ENCODE measurements at regions not wholly inside any gene's neighbourhood (a gene's known extent, or its start where the extent isn't known, plus 50 kb on each side); places are given as distances from the start of the nearest gene placed in this dataset.

- TF ChIP-seq POLR2AphosphoS5 (IDR thresholded peaks at IDR 0.05) (no peak), POLR2A (IDR thresholded peaks at IDR 0.05) (no peak)
- TF ChIP-seq, protein P1, sequence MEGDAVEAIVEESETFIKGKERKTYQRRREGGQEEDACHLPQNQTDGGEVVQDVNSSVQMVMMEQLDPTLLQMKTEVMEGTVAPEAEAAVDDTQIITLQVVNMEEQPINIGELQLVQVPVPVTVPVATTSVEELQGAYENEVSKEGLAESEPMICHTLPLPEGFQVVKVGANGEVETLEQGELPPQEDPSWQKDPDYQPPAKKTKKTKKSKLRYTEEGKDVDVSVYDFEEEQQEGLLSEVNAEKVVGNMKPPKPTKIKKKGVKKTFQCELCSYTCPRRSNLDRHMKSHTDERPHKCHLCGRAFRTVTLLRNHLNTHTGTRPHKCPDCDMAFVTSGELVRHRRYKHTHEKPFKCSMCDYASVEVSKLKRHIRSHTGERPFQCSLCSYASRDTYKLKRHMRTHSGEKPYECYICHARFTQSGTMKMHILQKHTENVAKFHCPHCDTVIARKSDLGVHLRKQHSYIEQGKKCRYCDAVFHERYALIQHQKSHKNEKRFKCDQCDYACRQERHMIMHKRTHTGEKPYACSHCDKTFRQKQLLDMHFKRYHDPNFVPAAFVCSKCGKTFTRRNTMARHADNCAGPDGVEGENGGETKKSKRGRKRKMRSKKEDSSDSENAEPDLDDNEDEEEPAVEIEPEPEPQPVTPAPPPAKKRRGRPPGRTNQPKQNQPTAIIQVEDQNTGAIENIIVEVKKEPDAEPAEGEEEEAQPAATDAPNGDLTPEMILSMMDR (IDR thresholded peaks at IDR 0.05), result no peak
Observed at GRCh38 chr18:67818432-67818831, 301.9 kb upstream of the DSEL start.
